GM18498 (cell line): ENCODE measurements at regions not wholly inside any gene's neighbourhood (a gene's known extent, or its start where the extent isn't known, plus 50 kb on each side); places are given as distances from the start of the nearest gene placed in this dataset.

Source experiments
- ATAC-seq: cut with Tn5 transposase; IDR thresholded peaks from one replicate; pipeline ENCODE4 v1.9.1; 2021; ENCODE audit warnings: mild to moderate bottlenecking, moderate library complexity; ENCODE audit not compliant: unreplicated experiment

DNA sequence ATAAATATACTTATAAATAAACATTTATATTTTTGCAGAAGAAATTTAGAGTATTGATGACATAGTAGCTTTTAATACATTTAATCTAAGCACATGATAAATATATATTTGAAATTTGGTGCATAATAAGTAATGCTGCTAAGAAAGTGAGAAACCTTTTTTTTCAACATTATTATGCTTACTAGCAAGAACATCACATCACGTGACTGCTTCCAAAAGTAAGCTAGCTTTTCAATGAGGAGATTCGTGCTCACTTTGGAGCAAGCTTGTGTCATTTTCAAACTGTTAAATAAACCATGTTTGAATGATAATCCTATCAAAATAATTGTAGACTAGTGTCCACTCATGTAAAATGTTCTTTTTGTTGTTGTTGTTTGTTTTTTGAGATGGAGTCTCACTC is 109.0 kb upstream of the SLC4A7 start:
- no peak for ATAC-seq

DNA sequence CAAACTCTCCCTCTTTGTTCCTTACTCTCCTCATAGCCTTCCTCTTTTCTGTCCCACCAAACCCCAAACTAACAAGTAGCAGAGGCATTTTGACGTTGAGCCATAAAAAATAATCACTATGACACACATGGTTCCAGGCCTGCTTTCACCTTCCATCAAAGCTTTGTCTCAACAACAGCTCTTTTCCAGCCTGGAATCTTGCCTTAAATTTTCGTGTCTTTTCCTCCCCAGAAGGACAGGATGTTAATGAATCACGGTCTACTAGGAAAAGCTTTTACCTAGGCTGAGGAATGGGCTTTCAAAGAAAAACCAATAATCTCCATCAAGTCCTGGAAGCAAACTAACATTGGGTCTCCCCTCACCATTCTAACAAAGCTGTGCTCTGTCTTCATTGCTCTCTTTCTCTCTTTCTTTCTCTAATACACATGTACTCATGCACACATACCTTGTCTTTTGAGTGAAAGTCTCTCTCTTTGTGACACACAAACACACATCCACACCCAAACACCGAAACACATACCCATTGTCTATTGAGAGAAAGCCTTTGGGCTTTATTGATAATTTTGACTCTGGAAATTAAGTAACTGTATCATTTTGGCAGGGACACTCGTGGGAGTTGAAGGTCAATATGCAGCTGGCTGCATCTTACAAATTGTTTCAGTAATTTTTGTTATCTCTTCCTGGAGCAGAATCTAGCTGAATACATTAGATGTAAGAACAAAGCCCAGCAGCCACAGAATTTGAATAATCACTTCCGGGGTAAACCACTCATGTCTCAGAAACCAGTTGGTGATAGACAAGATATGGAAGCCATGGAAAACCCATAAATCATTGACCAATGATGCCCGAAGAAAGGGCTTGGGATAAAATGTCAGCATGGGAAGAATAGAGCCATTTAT is 107.4 kb upstream of the SLC4A7 start:
- ATAC-seq: peak; percentile 73

DNA sequence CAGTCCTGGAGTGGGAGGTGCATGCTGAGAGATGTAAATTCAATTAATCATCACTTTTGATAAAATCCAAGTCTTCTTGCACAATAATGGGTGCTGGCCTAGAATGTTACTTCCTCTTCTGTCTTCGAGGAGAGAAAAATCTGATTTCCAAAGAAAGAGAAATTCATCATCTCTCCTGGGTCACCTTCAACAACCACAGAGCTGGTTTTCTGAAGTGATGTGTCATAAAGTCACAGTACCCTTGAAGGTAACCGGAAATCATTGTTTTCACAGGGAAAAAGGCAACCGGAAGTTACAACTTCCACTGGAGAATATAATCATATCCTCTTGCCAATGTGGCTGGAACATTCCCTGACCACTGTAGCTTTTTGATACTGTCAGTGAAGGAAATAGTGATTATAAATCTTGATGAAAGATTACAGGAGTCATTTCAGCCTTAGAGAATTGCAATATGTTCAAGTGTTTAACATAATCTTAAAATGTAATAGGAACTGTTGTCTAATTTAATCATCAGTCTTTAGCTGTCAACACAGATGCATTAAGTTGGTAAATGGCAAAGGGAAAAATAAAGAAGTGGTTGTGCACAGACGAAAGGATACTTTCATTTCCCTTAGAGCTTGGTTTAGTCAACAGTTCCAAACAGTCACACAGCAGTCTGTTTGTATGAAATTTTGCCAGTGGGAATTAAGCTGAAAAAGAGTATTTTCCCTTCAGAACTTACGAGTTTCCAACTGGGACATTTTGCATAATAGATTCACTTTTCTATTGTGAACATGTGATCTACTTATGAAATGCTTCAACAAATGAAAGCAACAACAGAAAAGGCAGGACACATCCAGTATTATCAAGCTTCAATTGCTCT is 106.5 kb upstream of the SLC4A7 start:
- no peak for ATAC-seq

DNA sequence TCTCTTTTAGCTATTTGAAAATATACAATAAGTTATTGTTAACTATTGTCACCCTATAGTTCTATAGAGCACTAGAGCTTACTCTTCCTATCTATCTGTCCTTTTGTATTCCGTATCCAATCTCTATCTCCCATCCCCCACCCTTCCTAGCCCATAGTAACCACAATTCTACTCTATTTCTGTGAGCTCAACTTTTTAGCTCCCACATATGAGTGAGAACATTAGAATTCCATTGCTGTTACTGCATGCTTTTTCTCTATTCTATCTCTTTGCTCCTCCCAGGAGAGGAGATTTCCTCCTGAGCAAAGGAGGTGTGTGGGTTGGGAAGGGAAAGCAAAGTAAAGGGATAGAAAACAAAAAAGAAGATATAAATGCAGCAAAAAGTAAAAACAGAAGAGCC is 105.6 kb upstream of the SLC4A7 start:
- ATAC-seq: no peak

DNA sequence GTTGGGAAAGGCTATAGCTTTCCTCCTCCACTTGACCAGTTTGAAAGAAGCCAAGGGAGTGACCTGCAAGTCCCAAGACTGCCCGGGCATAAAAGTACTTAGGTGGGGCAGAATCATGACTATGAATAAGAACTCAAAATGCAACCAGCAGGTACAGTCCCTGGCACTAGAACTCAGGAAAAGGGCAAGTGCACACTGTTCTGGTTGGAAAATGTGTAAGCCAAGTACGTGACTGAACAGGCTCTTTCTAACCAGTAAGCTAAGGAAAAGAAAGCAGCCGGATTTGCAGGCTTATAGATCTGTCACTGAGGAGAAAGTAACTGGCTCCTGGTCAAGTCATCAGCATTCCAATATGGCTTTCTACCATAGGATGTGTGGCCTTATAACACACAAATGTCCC is 101.2 kb upstream of the SLC4A7 start:
- ATAC-seq: no peak

DNA sequence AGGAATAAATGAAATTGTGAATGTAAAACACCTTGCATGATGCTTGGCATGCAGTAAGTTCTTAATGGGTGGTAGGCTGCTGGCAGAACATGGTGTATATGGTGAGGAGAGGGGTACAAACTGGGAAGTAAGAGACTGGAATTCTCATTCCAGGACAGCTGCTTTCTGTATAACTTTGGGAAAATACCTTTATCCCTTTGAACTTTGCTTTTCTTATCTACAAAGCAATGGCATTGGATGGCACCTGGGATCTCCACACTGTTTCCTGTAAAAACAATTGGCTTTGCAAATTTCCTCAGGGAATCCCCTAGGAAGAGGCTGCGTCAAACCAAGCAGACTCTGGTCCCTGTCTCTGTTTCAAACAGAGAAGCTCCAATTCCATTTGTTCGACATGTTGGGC is 100.7 kb upstream of the SLC4A7 start:
- ATAC-seq: no peak

DNA sequence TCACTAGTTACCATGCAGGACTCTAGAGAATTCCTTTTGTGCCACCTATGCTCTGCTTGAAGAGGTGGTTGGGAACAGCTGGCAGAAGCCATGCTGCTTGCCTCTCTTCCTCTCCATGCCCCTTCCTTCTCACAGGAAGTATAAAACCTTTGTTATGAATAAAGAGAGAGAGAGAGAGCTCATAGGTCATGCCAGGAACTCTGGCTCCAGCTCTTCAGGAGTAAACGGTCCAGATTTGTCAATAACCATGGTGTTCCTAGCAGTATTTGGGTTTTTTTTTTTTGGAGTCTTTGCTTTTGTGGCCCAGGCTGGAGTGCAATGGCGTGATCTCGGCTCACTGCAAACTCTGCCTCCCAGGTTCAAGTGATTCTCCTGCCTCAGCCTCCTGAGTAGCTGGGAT is 97.7 kb upstream of the SLC4A7 start:
- no peak for ATAC-seq

DNA sequence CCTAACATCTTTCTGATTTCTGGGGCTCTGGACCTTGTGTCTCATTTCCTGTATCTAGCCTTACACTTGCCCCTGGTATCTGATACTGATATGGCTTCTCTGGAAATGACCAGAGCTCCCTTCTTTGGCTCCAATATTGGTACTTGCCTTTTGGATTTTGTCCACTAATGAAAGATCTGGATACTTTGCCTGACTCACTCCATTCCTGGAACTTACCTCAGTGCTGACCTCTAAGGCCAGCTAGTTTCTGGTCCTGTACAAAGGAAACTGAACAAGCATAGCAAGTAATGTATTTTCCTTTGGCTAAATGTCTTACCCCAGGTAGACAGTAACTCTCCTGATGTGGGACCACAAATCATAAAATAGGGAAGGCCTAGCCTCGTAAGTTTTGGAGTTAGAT is 93.8 kb upstream of the SLC4A7 start:
- ATAC-seq: no peak

DNA sequence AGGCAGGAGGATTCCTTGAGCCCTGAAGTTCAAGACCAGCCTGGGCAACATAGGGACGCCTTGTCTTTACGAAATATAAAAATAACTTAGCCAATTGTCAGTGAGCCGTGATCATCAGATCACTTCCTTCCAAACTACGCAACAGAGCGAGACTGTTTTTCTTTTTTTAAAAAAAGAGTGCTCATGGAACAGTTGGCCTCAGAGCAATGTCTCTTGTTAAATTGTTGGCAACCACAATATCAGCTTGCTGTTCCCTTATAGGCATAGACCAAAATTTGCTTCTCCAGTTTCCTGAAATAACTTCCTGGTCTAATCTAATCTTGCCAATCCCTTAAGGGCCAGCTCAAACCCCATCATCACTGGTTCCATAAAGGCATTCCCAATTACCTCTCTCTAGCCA is 93.3 kb upstream of the SLC4A7 start:
- no peak for ATAC-seq

DNA sequence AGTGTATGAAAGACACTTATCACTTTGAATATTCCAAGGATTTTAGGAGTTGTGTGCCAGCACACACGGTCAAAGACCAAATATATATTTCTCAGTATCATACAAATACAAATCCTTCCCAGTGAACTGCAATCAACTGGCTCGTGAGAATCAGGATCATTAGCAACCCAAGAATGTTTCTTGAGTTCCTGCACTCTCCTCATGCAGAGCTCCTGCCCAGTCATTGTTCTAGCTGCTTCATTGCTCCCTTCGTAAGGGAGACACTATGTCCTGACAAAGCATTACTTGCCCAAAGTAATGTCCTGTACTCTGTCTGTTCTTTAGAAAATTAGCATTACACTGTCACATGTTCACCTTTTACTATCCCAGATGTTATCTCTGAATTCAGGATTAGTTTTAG is 92.0 kb upstream of the SLC4A7 start:
- ATAC-seq: no peak

DNA sequence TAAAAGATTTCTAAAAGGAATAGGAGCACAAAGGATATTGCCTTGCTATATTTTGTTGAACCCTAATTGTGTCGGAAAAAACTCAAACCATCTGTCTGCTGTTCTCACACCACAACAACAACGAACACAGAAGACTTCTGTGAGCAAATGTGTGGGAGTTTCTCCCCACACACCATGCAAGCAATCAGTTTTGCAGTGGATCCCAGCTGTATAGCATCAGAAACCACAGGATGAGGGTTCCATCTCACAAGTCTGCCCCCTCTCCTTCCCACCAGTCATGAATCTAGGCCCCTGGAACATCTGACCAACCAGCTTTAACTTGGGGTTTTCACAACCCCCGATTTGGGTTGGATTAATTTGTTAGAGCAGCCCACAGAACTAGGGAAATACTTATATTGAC is 91.3 kb upstream of the SLC4A7 start:
- ATAC-seq: no peak

DNA sequence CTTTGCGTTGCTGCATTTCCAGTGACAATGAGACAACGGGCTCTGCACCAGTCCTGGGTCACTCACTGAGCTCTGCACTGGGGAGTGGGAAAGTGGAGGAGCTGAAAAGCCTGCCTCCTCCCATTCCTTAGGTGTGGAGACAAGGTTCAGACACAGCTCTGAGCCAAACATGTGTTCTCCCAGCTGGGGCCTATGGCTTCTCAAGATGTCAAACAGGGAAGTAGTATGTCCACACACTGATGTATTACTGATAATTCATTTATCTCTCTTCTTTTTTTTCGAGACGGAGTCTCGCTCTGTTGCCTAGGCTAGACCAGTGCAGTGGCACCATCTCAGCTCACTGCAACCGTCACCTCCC is 90.2 kb upstream of the SLC4A7 start:
- ATAC-seq: no peak

DNA sequence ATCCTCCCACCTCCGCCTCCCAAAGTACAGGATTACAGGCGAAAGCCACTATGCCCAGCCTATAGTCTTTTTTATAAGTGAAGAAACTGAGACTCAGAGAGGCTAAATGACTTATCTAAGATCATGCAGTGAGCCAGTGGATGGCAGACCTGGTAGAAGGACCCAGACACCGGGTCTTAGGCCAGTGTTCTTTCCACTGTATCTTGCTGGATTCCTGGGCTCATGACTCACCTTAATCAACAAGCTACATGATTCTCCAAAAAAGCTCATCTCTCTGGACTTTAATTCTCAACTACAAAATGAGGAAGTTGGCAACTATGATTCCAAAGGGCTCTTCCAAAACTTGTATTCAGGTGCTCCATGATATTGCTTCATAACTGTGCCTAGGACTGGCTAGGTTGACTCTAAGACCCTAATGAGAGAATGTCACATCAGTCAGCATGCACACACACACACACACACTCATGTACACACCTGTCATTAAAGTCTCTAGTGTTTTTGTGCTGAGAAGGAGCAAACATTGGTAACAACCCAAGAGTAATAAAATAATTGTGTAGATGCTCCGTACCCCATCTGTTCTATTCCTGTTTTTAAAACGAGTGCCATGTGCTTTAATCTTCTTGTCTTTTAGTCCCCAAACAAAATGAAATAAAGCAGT is 89.7 kb upstream of the SLC4A7 start:
- no peak for ATAC-seq

DNA sequence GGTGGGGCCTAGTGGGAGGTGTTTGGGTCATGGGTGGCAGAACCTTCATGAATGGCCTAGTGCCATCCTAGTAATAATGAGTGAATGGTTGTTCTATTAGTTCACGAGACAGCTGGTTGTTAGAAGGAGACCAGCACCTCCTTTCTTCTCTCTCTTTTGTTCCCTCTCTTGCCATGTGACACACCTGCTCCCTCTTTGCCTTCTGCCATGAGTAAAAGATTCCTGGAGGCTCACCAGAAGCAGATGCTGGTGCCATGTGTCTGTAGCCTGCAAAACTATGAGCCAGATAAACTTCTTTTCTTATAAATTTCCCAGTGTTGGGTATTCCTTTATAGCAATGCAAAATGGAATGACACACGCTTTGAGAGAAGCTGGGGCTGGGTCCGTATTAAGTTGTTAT is 89.0 kb upstream of the SLC4A7 start:
- ATAC-seq: no peak

DNA sequence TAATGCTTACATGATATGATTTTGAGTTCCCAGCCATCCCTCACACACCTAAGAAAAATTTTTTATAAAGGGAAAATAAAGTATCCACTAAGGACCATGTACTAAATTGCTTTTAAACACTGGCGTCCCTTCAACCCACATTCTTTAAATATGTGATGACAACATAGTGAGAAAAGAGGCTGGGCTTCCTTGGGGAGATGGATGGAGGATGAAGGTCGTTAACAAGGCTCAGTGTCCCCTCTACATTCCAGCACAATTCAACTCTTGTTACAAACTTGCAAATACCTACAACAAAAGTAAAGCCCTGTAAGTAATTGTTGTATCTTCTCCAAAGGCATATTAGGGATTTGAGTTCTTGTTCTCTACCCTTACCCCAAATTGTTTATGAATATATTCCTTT is 87.2 kb upstream of the SLC4A7 start:
- no peak for ATAC-seq

DNA sequence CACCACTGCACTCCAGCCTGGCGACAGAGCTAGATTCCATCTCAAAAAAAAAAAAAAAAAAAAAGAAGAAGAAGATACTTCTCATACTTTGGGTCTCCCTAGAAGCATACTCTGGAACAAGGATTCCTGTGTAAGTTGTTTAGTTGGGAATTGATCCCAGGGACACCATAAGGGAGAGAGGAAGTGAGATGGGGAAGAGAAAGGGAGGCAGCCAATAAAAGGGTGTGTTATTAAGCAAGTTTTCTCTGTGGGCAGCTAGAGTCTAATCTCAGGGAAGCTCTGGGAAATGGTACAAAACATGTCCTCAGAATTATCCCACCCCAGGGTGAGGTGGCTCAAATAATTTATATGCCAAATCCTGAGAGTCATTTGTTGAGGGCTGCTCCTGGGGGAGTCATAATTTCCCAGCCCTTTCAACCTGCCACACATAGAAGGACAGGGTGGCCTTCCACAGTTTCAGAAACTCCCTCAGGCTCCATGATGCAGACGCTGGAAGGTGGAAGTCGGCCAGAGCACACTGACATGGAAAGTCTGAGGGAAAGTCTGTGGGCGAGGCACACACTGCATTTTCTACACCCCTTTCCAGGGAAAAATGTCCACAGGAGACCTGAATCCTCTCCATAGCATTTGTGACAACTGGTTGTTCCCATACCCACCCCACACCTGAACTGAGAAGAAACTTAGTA is 86.4 kb upstream of the SLC4A7 start:
- ATAC-seq: no peak

DNA sequence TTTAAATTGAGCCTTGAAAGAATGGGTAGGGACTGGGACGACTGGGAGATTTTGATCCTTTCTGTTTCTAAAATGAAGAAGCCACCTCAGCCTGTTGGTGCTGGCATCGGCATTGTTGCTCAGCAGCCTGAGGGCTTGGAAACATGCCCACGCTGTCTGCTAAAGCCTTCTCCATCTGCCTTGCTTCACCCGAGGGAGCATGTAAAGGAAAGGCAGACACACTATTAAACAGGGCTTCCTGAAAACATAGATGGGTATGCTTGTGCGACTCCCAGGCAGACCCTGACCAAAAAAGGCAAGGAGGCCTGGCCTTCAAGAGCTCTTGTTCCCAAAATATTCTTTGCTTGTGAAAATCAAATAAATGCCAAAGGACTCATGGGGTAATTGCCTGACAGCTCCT is 84.2 kb upstream of the SLC4A7 start:
- no peak for ATAC-seq

DNA sequence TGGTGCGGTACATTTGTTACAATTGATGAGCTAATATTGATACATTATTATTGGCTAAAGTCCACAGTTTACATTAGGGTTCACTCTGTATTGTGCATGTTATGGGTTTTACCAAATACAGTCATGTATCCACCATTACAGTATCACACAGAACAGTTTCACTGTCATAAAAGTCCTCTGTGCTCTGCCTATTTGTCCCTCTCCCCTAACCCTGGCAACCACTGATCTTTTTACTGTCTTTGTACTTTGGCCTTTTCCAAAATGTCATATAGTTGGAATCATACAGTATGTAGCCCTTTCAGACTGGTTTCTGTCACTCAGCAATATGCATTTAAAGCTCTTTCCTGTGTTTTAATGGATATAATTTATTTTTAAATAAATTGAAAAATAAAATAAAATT is 83.1 kb upstream of the SLC4A7 start:
- no peak for ATAC-seq

DNA sequence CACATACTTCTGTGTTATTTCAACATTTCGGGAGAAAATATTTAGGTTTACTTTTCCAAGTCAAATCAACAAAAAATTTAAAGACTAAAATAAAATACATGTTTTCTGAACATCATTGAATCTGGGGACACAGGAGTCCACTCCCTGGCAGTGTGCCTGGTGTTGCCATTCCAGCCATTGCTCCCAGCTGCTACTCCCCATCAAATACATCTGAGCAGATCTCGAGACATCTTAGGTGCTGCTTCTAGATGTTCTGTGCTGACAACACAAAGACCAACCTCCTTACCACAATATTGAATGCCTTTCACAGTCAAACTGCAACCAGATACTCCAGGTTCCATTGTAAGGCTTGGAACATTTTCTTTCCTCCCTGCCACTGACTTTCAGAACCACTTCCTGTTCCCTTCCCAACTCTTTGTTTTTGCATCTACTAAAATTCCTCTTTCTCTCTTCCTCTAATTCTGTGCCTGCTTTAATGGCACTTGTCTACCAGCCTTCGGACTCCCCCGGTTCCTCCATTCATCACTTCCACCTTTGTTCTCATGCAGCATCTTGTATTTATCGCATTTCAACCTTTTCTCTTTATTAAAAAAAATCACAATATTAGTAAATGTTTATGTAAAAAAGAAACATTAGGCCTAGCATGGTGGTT is 81.1 kb upstream of the SLC4A7 start:
- no peak for ATAC-seq

DNA sequence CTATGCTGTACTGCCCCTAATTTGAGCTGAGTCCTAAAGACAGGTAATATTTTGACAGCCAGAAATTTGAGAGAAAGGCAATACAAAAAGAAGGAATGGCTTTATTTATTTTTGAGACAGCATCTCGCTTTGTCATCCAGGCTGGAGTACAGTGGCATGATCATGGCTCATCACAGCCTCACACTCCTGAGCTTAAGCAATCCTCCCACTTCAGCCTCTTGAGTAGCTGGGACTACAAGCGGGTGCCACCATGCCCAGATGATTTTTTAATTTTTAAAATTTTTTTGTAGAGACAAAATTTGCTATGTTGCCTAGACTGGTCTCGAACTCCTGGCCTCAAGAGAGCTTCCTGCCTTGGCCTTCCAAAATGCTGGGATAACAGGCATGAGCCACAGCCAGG is 77.4 kb upstream of the SLC4A7 start:
- ATAC-seq: no peak
